IMR-90 (cell line): ENCODE measurements at regions not wholly inside any gene's neighbourhood (a gene's known extent, or its start where the extent isn't known, plus 50 kb on each side); places are given as distances from the start of the nearest gene placed in this dataset.

Source experiments
- BHLHE40 ChIP-seq: fragments of 150-350 bp; IDR thresholded peaks from 2 replicates; pipeline ENCODE4 v1.6.1; 2016; ENCODE audit warnings: mild to moderate bottlenecking, low read depth, low read length
- CEBPB ChIP-seq: IDR thresholded peaks from 2 replicates; pipeline ENCODE4 v1.6.1; 2012; ENCODE audit warnings: low read depth, low read length, improper control_type of control experiment
- ELK1 ChIP-seq: fragments of 150-350 bp; IDR thresholded peaks from 2 replicates; pipeline ENCODE4 v1.6.1; 2016; ENCODE audit warnings: low read depth, mild to moderate bottlenecking, low read length, moderate library complexity, borderline replicate concordance
- MAFK ChIP-seq: IDR thresholded peaks from 2 replicates; pipeline ENCODE4 v1.6.1; 2012; ENCODE audit warnings: low read depth, low read length, improper control_type of control experiment
- MXI1 ChIP-seq: IDR thresholded peaks from 2 replicates; pipeline ENCODE4 v1.6.1; 2012; ENCODE audit warnings: low read depth, mild to moderate bottlenecking, low read length, moderate library complexity, borderline replicate concordance
- POLR2A ChIP-seq: IDR thresholded peaks from 2 replicates; pipeline ENCODE4 v1.6.1; 2012; ENCODE audit warnings: mild to moderate bottlenecking, low read depth, low read length
- RAD21 ChIP-seq: IDR thresholded peaks from 2 replicates; pipeline ENCODE4 v1.6.1; 2012; ENCODE audit warnings: low read length, improper control_type of control experiment
- RCOR1 ChIP-seq: IDR thresholded peaks from 2 replicates; pipeline ENCODE4 v1.6.1; 2012; ENCODE audit warnings: mild to moderate bottlenecking, low read length, improper control_type of control experiment; ENCODE audit not compliant: insufficient replicate concordance
- RFX5 ChIP-seq: IDR thresholded peaks from 2 replicates; pipeline ENCODE4 v1.8.0; 2012; ENCODE audit warnings: low read depth, mild to moderate bottlenecking, low read length, moderate library complexity
- TF ChIP-seq, protein P1 (sequence below): conservative IDR thresholded peaks from 2 replicates; pipeline ENCODE4 v1.5.1; 2012; ENCODE audit warnings: mild to moderate bottlenecking, low read depth, low read length, improper control_type of control experiment

DNA sequence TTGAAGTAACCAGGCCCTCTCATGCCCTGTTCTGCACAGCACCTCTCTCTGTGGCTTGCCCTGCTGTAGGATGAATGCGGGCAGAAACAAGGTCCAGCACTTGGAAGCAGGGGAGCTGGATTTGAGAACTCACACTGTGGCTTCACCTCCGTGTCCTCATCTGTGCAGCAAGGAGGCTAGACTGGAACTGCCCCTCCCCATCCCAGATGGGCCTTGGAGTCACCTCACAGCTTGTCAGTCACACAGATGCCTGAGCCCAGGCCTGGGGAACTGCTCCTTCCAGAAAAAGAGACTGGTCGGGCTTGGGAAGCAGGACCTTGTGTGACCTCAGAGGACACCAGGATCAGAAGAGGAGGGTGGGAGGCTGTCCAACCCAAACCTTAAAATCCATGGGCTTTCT, 180.8 kb downstream of the CCT6B start:
- TF ChIP-seq, protein P1, sequence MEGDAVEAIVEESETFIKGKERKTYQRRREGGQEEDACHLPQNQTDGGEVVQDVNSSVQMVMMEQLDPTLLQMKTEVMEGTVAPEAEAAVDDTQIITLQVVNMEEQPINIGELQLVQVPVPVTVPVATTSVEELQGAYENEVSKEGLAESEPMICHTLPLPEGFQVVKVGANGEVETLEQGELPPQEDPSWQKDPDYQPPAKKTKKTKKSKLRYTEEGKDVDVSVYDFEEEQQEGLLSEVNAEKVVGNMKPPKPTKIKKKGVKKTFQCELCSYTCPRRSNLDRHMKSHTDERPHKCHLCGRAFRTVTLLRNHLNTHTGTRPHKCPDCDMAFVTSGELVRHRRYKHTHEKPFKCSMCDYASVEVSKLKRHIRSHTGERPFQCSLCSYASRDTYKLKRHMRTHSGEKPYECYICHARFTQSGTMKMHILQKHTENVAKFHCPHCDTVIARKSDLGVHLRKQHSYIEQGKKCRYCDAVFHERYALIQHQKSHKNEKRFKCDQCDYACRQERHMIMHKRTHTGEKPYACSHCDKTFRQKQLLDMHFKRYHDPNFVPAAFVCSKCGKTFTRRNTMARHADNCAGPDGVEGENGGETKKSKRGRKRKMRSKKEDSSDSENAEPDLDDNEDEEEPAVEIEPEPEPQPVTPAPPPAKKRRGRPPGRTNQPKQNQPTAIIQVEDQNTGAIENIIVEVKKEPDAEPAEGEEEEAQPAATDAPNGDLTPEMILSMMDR: no peak
- TF ChIP-seq RFX5: no peak
- TF ChIP-seq ELK1: no peak
- TF ChIP-seq BHLHE40: no peak
- TF ChIP-seq POLR2A: no peak
- TF ChIP-seq MAFK: no peak
- no peak for TF ChIP-seq RAD21
- TF ChIP-seq MXI1: no peak
- TF ChIP-seq RCOR1: no peak
- no peak for TF ChIP-seq CEBPB
